IMR-90 (cell line): ENCODE measurements at regions not wholly inside any gene's neighbourhood (a gene's known extent, or its start where the extent isn't known, plus 50 kb on each side); places are given as distances from the start of the nearest gene placed in this dataset.

ENCODE experiments used
- ATAC-seq: fragments of 200-7000 bp; cut with Tn5 transposase; 2 replicates; pipeline ENCODE4 v1.9.1; 2020; ENCODE audit warnings: low read depth, mild to moderate bottlenecking, moderate library complexity
- BruUV-seq: library from RNA; stranded (reverse); fragments of 400-500 nt; replicated peaks from 2 replicates; lab custom pipeline; 2021; lab: Mats Ljungman, UMichigan
- CTCF ChIA-PET: fragments of 300-600 bp; formaldehyde crosslinking; extraction: SDS; loops from one replicate; lab custom pipeline; 2021; ENCODE audit warnings: antibody characterized with exemption; lab: Yijun Ruan, JAX
- POLR2A ChIA-PET: fragments of 300-600 bp; sonication (Branson Sonifier 250); formaldehyde crosslinking; loops from one replicate; lab custom pipeline; 2022; ENCODE audit warnings: antibody characterized with exemption; ENCODE audit not compliant: unreplicated experiment; lab: Charles Lee
- DNase-seq: peaks from one replicate; pipeline ENCODE4 v3.0.0; 2013
- H2AFZ ChIP-seq: replicated peaks from 2 replicates; pipeline ENCODE3; 2013; ENCODE audit warnings: low read length, mild to moderate bottlenecking; ENCODE audit not compliant: poor library complexity
- H2AK5ac ChIP-seq: 2 replicates; pipeline ENCODE4 v1.6.1; 2013; ENCODE audit warnings: low read depth, low read length, inconsistent platforms
- H2AK9ac ChIP-seq: replicated peaks from 2 replicates; pipeline ENCODE3; 2013; ENCODE audit warnings: mild to moderate bottlenecking, low read depth, low read length, moderate library complexity; ENCODE audit not compliant: poor library complexity
- H2BK120ac ChIP-seq: 2 replicates; pipeline ENCODE4 v1.6.1; 2013; ENCODE audit warnings: low read depth, low read length, inconsistent platforms
- H2BK15ac ChIP-seq: 3 replicates; pipeline ENCODE4 v1.6.1; 2013; ENCODE audit warnings: low read depth, low read length, inconsistent platforms
- H2BK20ac ChIP-seq: 2 replicates; pipeline ENCODE4 v1.6.1; 2013; ENCODE audit warnings: low read depth, mild to moderate bottlenecking, inconsistent platforms, low read length, moderate library complexity
- H2BK5ac ChIP-seq: 2 replicates; pipeline ENCODE4 v1.6.1; 2013; ENCODE audit warnings: mild to moderate bottlenecking, low read depth, low read length, inconsistent platforms; ENCODE audit not compliant: poor library complexity, severe bottlenecking
- H3K14ac ChIP-seq: replicated peaks from 2 replicates; pipeline ENCODE4 v1.6.1; 2013; ENCODE audit warnings: low read depth, low read length, inconsistent platforms
- H3K18ac ChIP-seq: 2 replicates; pipeline ENCODE4 v1.6.1; 2013; ENCODE audit warnings: low read depth, low read length, control low read depth
- H3K23ac ChIP-seq: 2 replicates; pipeline ENCODE4 v1.6.1; 2013; ENCODE audit warnings: low read depth, low read length, inconsistent platforms
- H3K27ac ChIP-seq: 2 replicates; pipeline ENCODE4 v1.5.1; 2013; ENCODE audit warnings: mild to moderate bottlenecking, control low read depth, low read length; ENCODE audit not compliant: insufficient read depth
- H3K27me3 ChIP-seq: 2 replicates; pipeline ENCODE4 v1.6.1; 2013; ENCODE audit warnings: low read length; ENCODE audit not compliant: control insufficient read depth, insufficient read depth
- H3K36me3 ChIP-seq: 2 replicates; pipeline ENCODE4 v1.6.1; 2013; ENCODE audit warnings: low read length, mixed read lengths; ENCODE audit not compliant: control insufficient read depth, insufficient read depth
- H3K4ac ChIP-seq: 2 replicates; pipeline ENCODE4 v1.6.1; 2013; ENCODE audit warnings: low read depth, low read length, inconsistent platforms
- H3K4me1 ChIP-seq: 2 replicates; pipeline ENCODE4 v1.6.1; 2013; ENCODE audit warnings: low read length, mixed read lengths; ENCODE audit not compliant: control insufficient read depth, insufficient read depth
- H3K4me2 ChIP-seq: 2 replicates; pipeline ENCODE4 v1.6.1; 2013; ENCODE audit warnings: low read depth, mild to moderate bottlenecking, control low read depth, low read length, moderate library complexity
- H3K4me3 ChIP-seq: 2 replicates; pipeline ENCODE4 v1.5.1; 2013; ENCODE audit warnings: low read depth, mild to moderate bottlenecking, control low read depth, low read length, moderate library complexity; ENCODE audit not compliant: insufficient read depth
- H3K56ac ChIP-seq: 2 replicates; pipeline ENCODE4 v1.6.1; 2013; ENCODE audit warnings: low read length, inconsistent platforms; ENCODE audit not compliant: insufficient read depth; ENCODE audit errors: extremely low read depth
- H3K79me1 ChIP-seq, 2 experiments: 2 replicates each; pipeline ENCODE4 v1.6.1; 2013; ENCODE audit warnings: low read length in 2 of 2, inconsistent platforms in 1 of 2, low read depth in 1 of 2
- H3K9ac ChIP-seq: 2 replicates; pipeline ENCODE4 v1.6.1; 2013; ENCODE audit warnings: low read depth, low read length, control low read depth
- H3K9me1 ChIP-seq: 2 replicates; pipeline ENCODE4 v1.6.1; 2013; ENCODE audit warnings: low read length, inconsistent platforms; ENCODE audit not compliant: insufficient read depth
- H3K9me3 ChIP-seq: 2 replicates; pipeline ENCODE4 v1.6.1; 2013; ENCODE audit warnings: low read length; ENCODE audit not compliant: control insufficient read depth, insufficient read depth
- H4K20me1 ChIP-seq: 2 replicates; pipeline ENCODE4 v1.6.1; 2013; ENCODE audit warnings: low read length, inconsistent platforms; ENCODE audit not compliant: insufficient read depth
- H4K5ac ChIP-seq: 2 replicates; pipeline ENCODE4 v1.6.1; 2013; ENCODE audit warnings: mild to moderate bottlenecking, low read depth, low read length, control low read depth
- H4K8ac ChIP-seq, 2 experiments: 2 replicates each; pipeline ENCODE4 v1.6.1; 2013; ENCODE audit warnings: low read depth in 2 of 2, low read length in 2 of 2, control low read depth in 1 of 2, inconsistent platforms in 1 of 2
- H4K91ac ChIP-seq: 2 replicates; pipeline ENCODE4 v1.6.1; 2013; ENCODE audit warnings: low read depth, low read length, inconsistent platforms; ENCODE audit not compliant: insufficient read depth
- BHLHE40 ChIP-seq: fragments of 150-350 bp; IDR thresholded peaks from 2 replicates; pipeline ENCODE4 v1.6.1; 2016; ENCODE audit warnings: mild to moderate bottlenecking, low read depth, low read length
- CEBPB ChIP-seq: IDR thresholded peaks from 2 replicates; pipeline ENCODE4 v1.6.1; 2012; ENCODE audit warnings: low read depth, low read length, improper control_type of control experiment
- CHD1 ChIP-seq: IDR thresholded peaks from 2 replicates; pipeline ENCODE4 v1.6.1; 2012; ENCODE audit warnings: low read depth, low read length, improper control_type of control experiment
- FOS ChIP-seq: fragments of 150-350 bp; IDR thresholded peaks from 2 replicates; pipeline ENCODE4 v1.6.1; 2016; ENCODE audit warnings: low read depth, low read length
- MAFK ChIP-seq: IDR thresholded peaks from 2 replicates; pipeline ENCODE4 v1.6.1; 2012; ENCODE audit warnings: low read depth, low read length, improper control_type of control experiment
- MAZ ChIP-seq: IDR thresholded peaks from 2 replicates; pipeline ENCODE4 v1.6.1; 2012; ENCODE audit warnings: low read depth, mild to moderate bottlenecking, low read length, improper control_type of control experiment, moderate library complexity, borderline replicate concordance
- MXI1 ChIP-seq: IDR thresholded peaks from 2 replicates; pipeline ENCODE4 v1.6.1; 2012; ENCODE audit warnings: low read depth, mild to moderate bottlenecking, low read length, moderate library complexity, borderline replicate concordance
- NFE2L2 ChIP-seq: fragments of 150-350 bp; IDR thresholded peaks from 2 replicates; pipeline ENCODE4 v1.6.1; 2016; ENCODE audit warnings: low read depth, mild to moderate bottlenecking, low read length
- POLR2A ChIP-seq: IDR thresholded peaks from 2 replicates; pipeline ENCODE4 v1.6.1; 2012; ENCODE audit warnings: mild to moderate bottlenecking, low read depth, low read length
- RAD21 ChIP-seq: IDR thresholded peaks from 2 replicates; pipeline ENCODE4 v1.6.1; 2012; ENCODE audit warnings: low read length, improper control_type of control experiment
- RCOR1 ChIP-seq: IDR thresholded peaks from 2 replicates; pipeline ENCODE4 v1.6.1; 2012; ENCODE audit warnings: mild to moderate bottlenecking, low read length, improper control_type of control experiment; ENCODE audit not compliant: insufficient replicate concordance
- RFX5 ChIP-seq: IDR thresholded peaks from 2 replicates; pipeline ENCODE4 v1.8.0; 2012; ENCODE audit warnings: low read depth, mild to moderate bottlenecking, low read length, moderate library complexity
- SMC3 ChIP-seq: fragments of 150-350 bp; IDR thresholded peaks from 2 replicates; pipeline ENCODE4 v1.6.1; 2016; ENCODE audit warnings: low read depth, mild to moderate bottlenecking, antibody characterized with exemption, low read length, moderate library complexity
- WGBS, 2 experiments: methylation state at CpG; one replicate each; pipeline versions ENCODE4 v1.1.5 to v1.1.7; 2013; ENCODE audit warnings: missing lambda C conversion rate in 2 of 2; ENCODE audit not compliant: insufficient read length in 1 of 2; ENCODE audit errors: extremely low coverage in 2 of 2; 5-methylcytosine and 5-hydroxymethylcytosine counted together
- dilution Hi-C: fragments of 300-500 bp; cut with HindIII; formaldehyde crosslinking; loops from one replicate; pipeline ENCODE4 v1.14.3; 2018; ENCODE audit warnings: low sequenced_read_pairs; ENCODE audit not compliant: unreplicated experiment
- in situ Hi-C: fragments of 300-500 bp; cut with MboI; formaldehyde crosslinking; loops from 3 replicates; pipeline ENCODE4 v1.14.3; 2019; ENCODE audit warnings: low sequenced_read_pairs, inconsistent platforms, mixed read lengths
- intact Hi-C: fragments of 100-400 bp; cut with micrococcal nuclease; formaldehyde crosslinking; loops from 2 replicates; pipeline ENCODE4 v1.10.0; 2022
- TF ChIP-seq, protein P1 (sequence below): fragments of 150-350 bp; IDR thresholded peaks from 2 replicates; pipeline ENCODE4 v1.6.1; 2016; ENCODE audit warnings: low read depth, mild to moderate bottlenecking, low read length, moderate library complexity, borderline replicate concordance
- TF ChIP-seq, protein P2 (sequence below): fragments of 150-350 bp; IDR thresholded peaks from 2 replicates; pipeline ENCODE4 v1.6.1; 2017; ENCODE audit warnings: mild to moderate bottlenecking, antibody characterized with exemption, low read length, low read depth
- TF ChIP-seq, protein P3 (sequence below): conservative IDR thresholded peaks from 2 replicates; pipeline ENCODE4 v1.5.1; 2012; ENCODE audit warnings: mild to moderate bottlenecking, low read depth, low read length, improper control_type of control experiment

DNA sequence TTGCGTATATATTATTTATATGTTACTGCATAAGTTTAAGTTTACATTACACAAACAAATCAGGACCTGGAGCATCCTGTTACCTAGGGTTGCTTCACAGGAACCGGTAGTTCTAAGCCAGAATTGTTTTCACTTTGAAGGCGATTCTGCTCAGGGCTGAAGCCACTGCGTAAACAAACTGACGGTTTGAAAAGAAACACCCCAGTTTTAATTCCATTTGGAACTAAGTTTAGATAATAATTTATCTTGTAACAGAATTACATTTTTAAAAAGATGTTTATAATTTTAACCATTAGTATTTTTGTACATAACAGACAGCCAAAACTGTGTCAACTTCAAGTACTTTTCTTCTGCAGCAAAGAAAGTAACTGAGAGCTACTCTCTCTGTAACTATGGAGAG lies 282.1 kb upstream of the LYPLAL1 start:
- no peak for ATAC-seq
- WGBS, 2 experiments, result no CpG with 5 or more reads among the region's 5 CpGs
- in situ Hi-C loops, result no loop called here

More for the DNA sequence above, 282.1 kb upstream of the LYPLAL1 start:
- no peaks in the 10 kb centered on the region for H3K36me3 ChIP-seq
- H3K4me1 ChIP-seq, result no peaks in the 10 kb centered on the region
- no peaks in the 10 kb centered on the region for H3K79me1 ChIP-seq
- no peak overlapping the region for H3K14ac ChIP-seq
- H3K27me3 ChIP-seq, result no peaks in the 10 kb centered on the region
- no peak overlapping the region for H2AK5ac ChIP-seq
- H2BK120ac ChIP-seq, result no peak overlapping the region
- DNase-seq, result no peak
- H3K23ac ChIP-seq, result no peak overlapping the region
- no peaks in the 10 kb centered on the region for H4K20me1 ChIP-seq
- no peak overlapping the region for H3K27ac ChIP-seq
- no peak overlapping the region for H3K56ac ChIP-seq
- dilution Hi-C loops, result no loop called here
- CTCF ChIA-PET, result interaction anchor here (0.6 kb wide), 1 partner anchor 12 kb away, joined by 3 read pairs; no protein-coding TSS in a partner anchor
- H3K9ac ChIP-seq, result no peak overlapping the region
- H4K5ac ChIP-seq, result no peak overlapping the region
- H3K9me1 ChIP-seq, result no peaks in the 10 kb centered on the region
- H4K91ac ChIP-seq, result no peak overlapping the region
- H2BK20ac ChIP-seq, result no peak overlapping the region
- H3K18ac ChIP-seq, result no peak overlapping the region
- intact Hi-C loops, result no loop called here
- H4K8ac ChIP-seq, result no peak overlapping the region
- no peak overlapping the region for H2AFZ ChIP-seq
- no peak overlapping the region for H3K4ac ChIP-seq
- H2BK5ac ChIP-seq, result no peak overlapping the region
- POLR2A ChIA-PET, result no interaction called here
- H3K4me3 ChIP-seq, result no peak overlapping the region
- BruUV-seq, result no TSS peak
- H2BK15ac ChIP-seq, result no peak overlapping the region
- H3K4me2 ChIP-seq, result peak overlapping the region; percentile 22; the same call in 1 of the 2 replicates
- H2AK9ac ChIP-seq, result no peak overlapping the region
- H3K9me3 ChIP-seq, result no peaks in the 10 kb centered on the region
- TF ChIP-seq FOS, result no peak
- no peak for TF ChIP-seq MAZ
- TF ChIP-seq, protein P1, sequence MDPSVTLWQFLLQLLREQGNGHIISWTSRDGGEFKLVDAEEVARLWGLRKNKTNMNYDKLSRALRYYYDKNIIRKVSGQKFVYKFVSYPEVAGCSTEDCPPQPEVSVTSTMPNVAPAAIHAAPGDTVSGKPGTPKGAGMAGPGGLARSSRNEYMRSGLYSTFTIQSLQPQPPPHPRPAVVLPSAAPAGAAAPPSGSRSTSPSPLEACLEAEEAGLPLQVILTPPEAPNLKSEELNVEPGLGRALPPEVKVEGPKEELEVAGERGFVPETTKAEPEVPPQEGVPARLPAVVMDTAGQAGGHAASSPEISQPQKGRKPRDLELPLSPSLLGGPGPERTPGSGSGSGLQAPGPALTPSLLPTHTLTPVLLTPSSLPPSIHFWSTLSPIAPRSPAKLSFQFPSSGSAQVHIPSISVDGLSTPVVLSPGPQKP, result no peak
- no peak for TF ChIP-seq MXI1
- TF ChIP-seq, protein P2, sequence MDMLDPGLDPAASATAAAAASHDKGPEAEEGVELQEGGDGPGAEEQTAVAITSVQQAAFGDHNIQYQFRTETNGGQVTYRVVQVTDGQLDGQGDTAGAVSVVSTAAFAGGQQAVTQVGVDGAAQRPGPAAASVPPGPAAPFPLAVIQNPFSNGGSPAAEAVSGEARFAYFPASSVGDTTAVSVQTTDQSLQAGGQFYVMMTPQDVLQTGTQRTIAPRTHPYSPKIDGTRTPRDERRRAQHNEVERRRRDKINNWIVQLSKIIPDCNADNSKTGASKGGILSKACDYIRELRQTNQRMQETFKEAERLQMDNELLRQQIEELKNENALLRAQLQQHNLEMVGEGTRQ, result no peak
- TF ChIP-seq, protein P3, sequence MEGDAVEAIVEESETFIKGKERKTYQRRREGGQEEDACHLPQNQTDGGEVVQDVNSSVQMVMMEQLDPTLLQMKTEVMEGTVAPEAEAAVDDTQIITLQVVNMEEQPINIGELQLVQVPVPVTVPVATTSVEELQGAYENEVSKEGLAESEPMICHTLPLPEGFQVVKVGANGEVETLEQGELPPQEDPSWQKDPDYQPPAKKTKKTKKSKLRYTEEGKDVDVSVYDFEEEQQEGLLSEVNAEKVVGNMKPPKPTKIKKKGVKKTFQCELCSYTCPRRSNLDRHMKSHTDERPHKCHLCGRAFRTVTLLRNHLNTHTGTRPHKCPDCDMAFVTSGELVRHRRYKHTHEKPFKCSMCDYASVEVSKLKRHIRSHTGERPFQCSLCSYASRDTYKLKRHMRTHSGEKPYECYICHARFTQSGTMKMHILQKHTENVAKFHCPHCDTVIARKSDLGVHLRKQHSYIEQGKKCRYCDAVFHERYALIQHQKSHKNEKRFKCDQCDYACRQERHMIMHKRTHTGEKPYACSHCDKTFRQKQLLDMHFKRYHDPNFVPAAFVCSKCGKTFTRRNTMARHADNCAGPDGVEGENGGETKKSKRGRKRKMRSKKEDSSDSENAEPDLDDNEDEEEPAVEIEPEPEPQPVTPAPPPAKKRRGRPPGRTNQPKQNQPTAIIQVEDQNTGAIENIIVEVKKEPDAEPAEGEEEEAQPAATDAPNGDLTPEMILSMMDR, result no peak
- TF ChIP-seq CEBPB, result no peak
- TF ChIP-seq POLR2A, result no peak
- TF ChIP-seq MAFK, result no peak
- TF ChIP-seq CHD1, result no peak
- no peak for TF ChIP-seq NFE2L2
- TF ChIP-seq RCOR1, result no peak
- no peak for TF ChIP-seq BHLHE40
- TF ChIP-seq RAD21, result no peak
- no peak for TF ChIP-seq SMC3
- no peak for TF ChIP-seq RFX5
